ENCODE measurements at regions not wholly inside any gene's neighbourhood (a gene's known extent, or its start where the extent isn't known, plus 50 kb on each side); places are given as distances from the start of the nearest gene placed in this dataset.

DNA sequence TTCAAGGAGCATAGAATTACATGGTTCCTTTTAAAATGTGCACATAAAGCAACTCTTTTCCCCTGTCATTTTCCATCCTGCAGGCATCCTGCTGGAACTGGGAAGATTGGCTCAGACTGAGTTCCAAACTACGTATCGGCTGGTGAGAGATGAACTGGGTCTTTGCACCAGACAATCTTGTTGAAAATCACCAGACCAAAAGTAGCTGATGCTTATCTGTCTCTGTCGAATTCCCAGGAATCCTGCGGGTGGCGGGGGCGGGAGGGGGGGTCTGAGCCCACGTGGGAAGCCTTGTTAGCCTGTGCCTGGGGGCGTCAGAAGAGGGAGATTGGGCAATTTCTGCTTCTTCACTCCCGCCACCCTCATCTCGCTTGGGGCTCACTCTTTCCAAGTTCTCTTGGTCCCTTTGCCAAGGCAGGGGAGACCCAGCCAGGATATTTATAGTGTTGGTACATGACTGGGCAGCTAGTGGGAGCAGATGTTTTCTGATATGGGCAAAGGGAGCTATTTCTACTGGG, 90.1 kb upstream of the SLC25A33 start:
- TF ChIP-seq, protein P1, sequence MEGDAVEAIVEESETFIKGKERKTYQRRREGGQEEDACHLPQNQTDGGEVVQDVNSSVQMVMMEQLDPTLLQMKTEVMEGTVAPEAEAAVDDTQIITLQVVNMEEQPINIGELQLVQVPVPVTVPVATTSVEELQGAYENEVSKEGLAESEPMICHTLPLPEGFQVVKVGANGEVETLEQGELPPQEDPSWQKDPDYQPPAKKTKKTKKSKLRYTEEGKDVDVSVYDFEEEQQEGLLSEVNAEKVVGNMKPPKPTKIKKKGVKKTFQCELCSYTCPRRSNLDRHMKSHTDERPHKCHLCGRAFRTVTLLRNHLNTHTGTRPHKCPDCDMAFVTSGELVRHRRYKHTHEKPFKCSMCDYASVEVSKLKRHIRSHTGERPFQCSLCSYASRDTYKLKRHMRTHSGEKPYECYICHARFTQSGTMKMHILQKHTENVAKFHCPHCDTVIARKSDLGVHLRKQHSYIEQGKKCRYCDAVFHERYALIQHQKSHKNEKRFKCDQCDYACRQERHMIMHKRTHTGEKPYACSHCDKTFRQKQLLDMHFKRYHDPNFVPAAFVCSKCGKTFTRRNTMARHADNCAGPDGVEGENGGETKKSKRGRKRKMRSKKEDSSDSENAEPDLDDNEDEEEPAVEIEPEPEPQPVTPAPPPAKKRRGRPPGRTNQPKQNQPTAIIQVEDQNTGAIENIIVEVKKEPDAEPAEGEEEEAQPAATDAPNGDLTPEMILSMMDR (IDR thresholded peaks at IDR 0.05), result no peak
- no peak for TF ChIP-seq POLR2A (IDR thresholded peaks at IDR 0.05)

Data from adrenal gland (tissue), 5 donors.